Fibroblast of the aortic adventitia (primary cell): ENCODE measurements at regions not wholly inside any gene's neighbourhood (a gene's known extent, or its start where the extent isn't known, plus 50 kb on each side); places are given as distances from the start of the nearest gene placed in this dataset.

Experiments used
- DNase-seq: peaks from one replicate; pipeline ENCODE4 v3.0.0-alpha.2; 2010; ENCODE audit warnings: low read depth
- H3K4me3 ChIP-seq: 2 replicates; pipeline ENCODE4 v1.5.1; 2011; ENCODE audit warnings: low read depth, mild to moderate bottlenecking, control low read depth, low read length, moderate library complexity
- TF ChIP-seq, protein P1 (sequence below): IDR thresholded peaks from 2 replicates; pipeline ENCODE4 v1.5.1; 2011; ENCODE audit warnings: mild to moderate bottlenecking, low read length, control low read depth, inconsistent platforms; ENCODE audit not compliant: insufficient read depth

DNA sequence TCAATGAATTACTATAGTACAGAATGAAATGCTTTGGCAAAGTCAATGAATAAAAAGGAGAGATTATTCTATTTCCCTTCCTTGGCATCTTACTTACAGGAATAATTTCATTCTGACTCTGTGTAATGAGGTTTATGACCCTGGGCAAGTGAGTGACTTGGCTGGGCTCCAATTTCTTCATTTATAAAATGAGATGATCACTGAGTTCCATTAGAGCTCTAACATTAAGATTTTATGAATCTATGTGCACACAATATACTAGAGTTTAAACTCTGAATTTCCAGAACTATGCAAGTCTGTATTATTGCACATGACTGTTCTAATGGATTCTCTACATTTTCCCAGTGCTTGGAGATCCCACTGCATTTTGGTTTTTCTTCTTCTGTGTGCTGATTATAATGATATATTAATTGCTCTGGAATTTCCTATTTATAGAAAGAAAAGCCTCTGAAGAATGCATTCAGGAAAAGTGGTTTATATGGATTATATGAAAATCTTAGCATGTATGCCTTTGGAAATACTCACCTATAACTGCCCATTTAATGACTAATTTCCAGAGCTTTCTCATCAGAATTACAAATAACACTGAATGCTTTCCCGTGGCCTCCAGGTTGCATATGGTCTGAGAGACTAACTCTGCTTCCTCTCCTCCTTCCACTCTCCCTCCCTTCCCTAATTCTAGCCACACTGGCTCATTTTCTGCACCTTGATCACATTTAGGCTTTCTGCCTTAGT, 97.4 kb upstream of the CHRM3 start:
- TF ChIP-seq, protein P1, sequence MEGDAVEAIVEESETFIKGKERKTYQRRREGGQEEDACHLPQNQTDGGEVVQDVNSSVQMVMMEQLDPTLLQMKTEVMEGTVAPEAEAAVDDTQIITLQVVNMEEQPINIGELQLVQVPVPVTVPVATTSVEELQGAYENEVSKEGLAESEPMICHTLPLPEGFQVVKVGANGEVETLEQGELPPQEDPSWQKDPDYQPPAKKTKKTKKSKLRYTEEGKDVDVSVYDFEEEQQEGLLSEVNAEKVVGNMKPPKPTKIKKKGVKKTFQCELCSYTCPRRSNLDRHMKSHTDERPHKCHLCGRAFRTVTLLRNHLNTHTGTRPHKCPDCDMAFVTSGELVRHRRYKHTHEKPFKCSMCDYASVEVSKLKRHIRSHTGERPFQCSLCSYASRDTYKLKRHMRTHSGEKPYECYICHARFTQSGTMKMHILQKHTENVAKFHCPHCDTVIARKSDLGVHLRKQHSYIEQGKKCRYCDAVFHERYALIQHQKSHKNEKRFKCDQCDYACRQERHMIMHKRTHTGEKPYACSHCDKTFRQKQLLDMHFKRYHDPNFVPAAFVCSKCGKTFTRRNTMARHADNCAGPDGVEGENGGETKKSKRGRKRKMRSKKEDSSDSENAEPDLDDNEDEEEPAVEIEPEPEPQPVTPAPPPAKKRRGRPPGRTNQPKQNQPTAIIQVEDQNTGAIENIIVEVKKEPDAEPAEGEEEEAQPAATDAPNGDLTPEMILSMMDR: no peak
- DNase-seq: no peak
- H3K4me3 ChIP-seq: no peak overlapping the region

DNA sequence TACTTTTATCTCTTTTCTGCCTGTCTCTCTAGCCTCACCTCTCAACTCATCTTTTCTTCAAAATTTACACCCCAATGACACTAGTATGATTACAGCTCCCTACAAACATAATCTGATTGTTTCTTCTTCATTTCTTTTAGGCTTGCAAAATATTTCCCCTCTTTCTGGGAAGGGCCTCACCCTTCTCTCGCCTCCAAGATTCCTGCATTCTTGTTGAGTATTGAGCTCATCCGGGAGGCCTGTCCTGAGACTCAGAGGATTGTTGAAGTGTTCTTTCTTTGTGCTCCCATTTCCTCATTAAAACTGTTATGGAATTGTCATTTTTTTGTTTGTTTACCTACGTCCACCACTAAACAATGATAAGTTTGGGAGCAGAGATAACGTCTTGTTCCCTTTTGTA, 99.1 kb upstream of the CHRM3 start:
- TF ChIP-seq, protein P1: no peak
- DNase-seq: no peak
- H3K4me3 ChIP-seq: no peak overlapping the region

DNA sequence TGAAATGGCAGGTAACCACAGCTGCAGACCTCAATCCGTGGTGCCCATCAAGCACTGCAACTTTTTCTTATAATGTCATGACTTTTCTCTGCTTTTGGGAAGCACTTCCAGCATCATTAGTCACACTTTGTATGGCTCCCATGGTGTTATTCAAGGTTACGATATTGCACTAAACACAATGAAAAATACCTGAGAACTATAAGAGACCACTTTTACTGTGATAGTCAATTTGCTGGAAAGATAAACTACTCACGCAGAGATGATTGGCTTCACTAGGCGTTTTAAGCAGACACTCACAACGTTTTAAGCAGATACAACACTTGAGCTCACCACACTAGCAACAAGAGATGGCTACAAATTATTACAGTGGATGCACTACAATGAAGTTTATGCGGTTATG, 103.2 kb upstream of the CHRM3 start:
- no peak overlapping the region for H3K4me3 ChIP-seq
- TF ChIP-seq, protein P1: no peak
- DNase-seq: no peak

DNA sequence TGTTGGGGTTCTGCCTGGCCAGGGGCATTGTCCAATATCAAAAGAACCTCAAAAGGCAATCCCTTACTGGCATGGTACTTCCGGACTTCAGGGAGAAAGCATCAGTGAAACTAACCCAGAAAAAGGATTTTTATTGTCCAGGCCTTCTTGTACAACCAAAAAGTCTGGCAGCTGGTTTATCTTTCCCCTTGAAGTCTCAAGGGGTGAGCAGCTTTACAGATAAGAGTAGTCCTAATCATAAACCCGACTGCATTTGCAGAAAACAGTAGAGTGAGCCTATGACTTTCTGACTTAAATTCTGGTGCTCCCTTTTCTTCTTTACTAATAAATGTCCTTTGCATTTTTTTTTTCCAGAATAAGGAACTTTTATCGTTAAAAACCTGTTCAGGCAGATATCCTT, 104.0 kb upstream of the CHRM3 start:
- DNase-seq: no peak
- no peak overlapping the region for H3K4me3 ChIP-seq
- TF ChIP-seq, protein P1: no peak

DNA sequence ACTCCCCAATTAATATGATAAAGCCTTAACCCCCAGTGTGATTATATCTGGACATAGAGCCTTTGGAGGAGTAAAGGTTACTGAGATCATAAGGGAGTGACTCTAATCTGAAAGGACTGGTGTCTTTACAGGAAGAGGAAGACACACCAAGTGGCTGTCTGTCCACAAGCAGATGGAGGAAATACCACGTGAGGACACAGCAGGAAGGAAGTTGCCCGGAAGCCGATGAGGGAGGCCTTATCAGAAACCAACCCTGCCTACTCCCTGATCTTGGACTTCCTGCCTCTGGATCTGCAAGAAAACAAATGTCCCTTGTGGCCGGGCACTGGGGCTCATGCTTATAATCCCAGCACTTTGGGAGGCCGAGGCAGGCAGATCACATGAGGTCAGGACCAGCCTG, 110.3 kb upstream of the CHRM3 start:
- DNase-seq: no peak
- H3K4me3 ChIP-seq: no peak overlapping the region
- TF ChIP-seq, protein P1: no peak

DNA sequence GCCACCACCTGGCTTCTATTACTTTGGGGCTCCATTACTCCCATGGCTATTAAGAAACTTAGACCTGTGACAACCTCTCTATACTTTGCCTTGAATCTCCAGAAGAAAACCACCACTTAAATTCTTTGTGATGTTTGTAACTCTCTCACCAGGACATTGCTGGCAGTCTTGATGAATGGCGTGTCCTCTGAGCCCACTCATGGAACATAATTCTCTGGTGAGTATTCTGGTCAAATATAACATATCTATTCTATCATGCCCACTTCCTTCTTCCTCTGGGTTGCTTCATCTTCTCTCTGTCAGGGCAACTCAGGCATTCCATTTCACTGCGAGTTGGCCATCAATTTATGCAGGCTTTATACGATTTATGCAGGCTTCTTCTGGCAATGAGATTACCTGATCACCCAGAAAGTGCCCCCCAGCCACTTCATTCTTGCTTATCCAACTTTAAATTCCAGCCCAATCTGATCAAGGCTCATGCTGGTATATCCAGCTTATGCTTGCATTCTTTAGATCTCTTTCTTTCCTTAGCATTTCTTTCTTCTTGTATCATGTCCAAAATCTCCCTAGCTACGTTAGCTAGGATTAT, 112.0 kb upstream of the CHRM3 start:
- no peak for DNase-seq
- no peak overlapping the region for H3K4me3 ChIP-seq
- TF ChIP-seq, protein P1: no peak
